Sigmoid colon (tissue), 6 donors: ENCODE measurements at regions not wholly inside any gene's neighbourhood (a gene's known extent, or its start where the extent isn't known, plus 50 kb on each side); places are given as distances from the start of the nearest gene placed in this dataset.

Source experiments
- DNase-seq: peaks from one replicate; pipeline ENCODE4 v3.0.0-alpha.2; 2019
- H3K27ac ChIP-seq, 4 donors: fragments of 200-600 bp; sonication (generic); one replicate each; pipeline ENCODE4 v1.5.1; 2016 to 2019; ENCODE audit warnings: mild to moderate bottlenecking in 1 of 4
- H3K27me3 ChIP-seq, 3 donors: fragments of 200-600 bp; sonication (generic); one replicate each; pipeline ENCODE4 v1.5.1; 2019; ENCODE audit warnings: mild to moderate bottlenecking in 1 of 3
- H3K36me3 ChIP-seq, 4 donors: fragments of 200-600 bp; sonication (generic); one replicate each; pipeline ENCODE4 v1.5.1; 2016 to 2019
- H3K4me1 ChIP-seq, 4 donors: fragments of 200-600 bp; sonication (generic); one replicate each; pipeline ENCODE4 v1.5.1; 2017 to 2019
- H3K4me3 ChIP-seq, 4 donors: fragments of 200-600 bp; sonication (generic); one replicate each; pipeline ENCODE4 v1.5.1; 2017 to 2019; ENCODE audit warnings: mild to moderate bottlenecking in 2 of 4, moderate library complexity in 1 of 4
- H3K9me3 ChIP-seq, 4 donors: fragments of 200-600 bp in 3 of 4; sonication (generic) in 3 of 4; one replicate each; pipeline versions ENCODE4 v1.5.1 to v1.6.1; 2013 to 2019
- CTCF ChIP-seq, 4 experiments: fragments of 450-650 bp in 3 of 4; fragments of 200-600 bp in 1 of 4; IDR thresholded peaks; one replicate each; pipeline ENCODE4 v1.5.1; 2016 to 2019; ENCODE audit warnings: antibody characterized with exemption in 4 of 4, mild to moderate bottlenecking in 3 of 4, moderate library complexity in 2 of 4
- EP300 ChIP-seq, 4 donors: sonication (generic); formaldehyde crosslinking; IDR thresholded peaks; one replicate each; pipeline ENCODE4 v1.6.1; 2017; ENCODE audit warnings: antibody characterized with exemption in 4 of 4
- POLR2A ChIP-seq, 2 donors: fragments of 450-650 bp; IDR thresholded peaks; one replicate each; pipeline ENCODE4 v1.6.1; 2016; ENCODE audit warnings: antibody characterized with exemption in 2 of 2, mild to moderate bottlenecking in 2 of 2, moderate library complexity in 2 of 2
- POLR2AphosphoS5 ChIP-seq, 4 donors: sonication (generic); formaldehyde crosslinking; IDR thresholded peaks; one replicate each; pipeline ENCODE4 v1.6.1; 2017; ENCODE audit warnings: antibody characterized with exemption in 4 of 4
- WGBS, 2 donors: extraction: QIAGEN DNeasy Blood & Tissue Kit; methylation state at CpG; one replicate each; pipeline ENCODE4 v1.1.7; 2013; 5-methylcytosine and 5-hydroxymethylcytosine counted together
- intact Hi-C: fragments of 100-400 bp; cut with DNase I; formaldehyde crosslinking; loops from one replicate; pipeline ENCODE4 v1.15.1; 2023
- donor health status: healthy with polysubstance abuse.
- donor health status: healthy.

GRCh38 chr20:12773936-12774335 is 234.8 kb upstream of the SPTLC3 start:
- WGBS, 2 donors: 88 to 92% methylated on average over 2 of the region's 2 CpGs

GRCh38 chr20:12775041-12775440 is 233.7 kb upstream of the SPTLC3 start:
- Histone ChIP-seq H3K27me3 (no peaks in the 10 kb centered on the region), H3K4me1 (no peaks in the 10 kb centered on the region), H3K9me3 (no peaks in the 10 kb centered on the region), H3K36me3 (no peaks in the 10 kb centered on the region), H3K4me3 (no peak overlapping the region), H3K27ac (no peak overlapping the region)
- DNase-seq: no peak
- intact Hi-C loops: no loop called here
- WGBS, 2 donors: 73 to 83% methylated on average over 5 of the region's 5 CpGs
- no peak for TF ChIP-seq EP300 (IDR thresholded peaks at IDR 0.05)
- no peak for TF ChIP-seq POLR2A (IDR thresholded peaks at IDR 0.05)
- no peak for TF ChIP-seq POLR2AphosphoS5 (IDR thresholded peaks at IDR 0.05)
- TF ChIP-seq CTCF (IDR thresholded peaks at IDR 0.05): no peak

More at GRCh38 chr20:12773936-12774335, 234.8 kb upstream of the SPTLC3 start:
- no peaks in the 10 kb centered on the region for H3K36me3 ChIP-seq
- H3K4me1 ChIP-seq: no peaks in the 10 kb centered on the region
- no peaks in the 10 kb centered on the region for H3K9me3 ChIP-seq
- no peak overlapping the region for H3K27ac ChIP-seq
- TF ChIP-seq CTCF (IDR thresholded peaks at IDR 0.05) (no peak), POLR2AphosphoS5 (IDR thresholded peaks at IDR 0.05) (no peak), POLR2A (IDR thresholded peaks at IDR 0.05) (no peak), EP300 (IDR thresholded peaks at IDR 0.05) (no peak)
- H3K4me3 ChIP-seq: no peak overlapping the region
- no peaks in the 10 kb centered on the region for H3K27me3 ChIP-seq
- no peak for DNase-seq
- intact Hi-C loops: no loop called here

- Histone ChIP-seq H3K36me3 (no peaks in the 10 kb centered on the region), H3K27me3 (no peaks in the 10 kb centered on the region), H3K4me3 (no peak overlapping the region), H3K4me1 (no peaks in the 10 kb centered on the region), H3K9me3 (no peaks in the 10 kb centered on the region), H3K27ac (no peak overlapping the region)
- WGBS, 2 donors: 93% methylated on average over 5 of the region's 5 CpGs
- TF ChIP-seq EP300 (IDR thresholded peaks at IDR 0.05) (no peak), POLR2AphosphoS5 (IDR thresholded peaks at IDR 0.05) (no peak), CTCF (IDR thresholded peaks at IDR 0.05) (no peak), POLR2A (IDR thresholded peaks at IDR 0.05) (no peak)
- intact Hi-C loops: no loop called here
- no peak for DNase-seq
Measured at GRCh38 chr20:12777016-12777415, 231.8 kb upstream of the SPTLC3 start.

- DNase-seq: no peak
- 58 to 67% methylated on average over 5 of the region's 5 CpGs for WGBS, 2 donors
- no peaks in the 10 kb centered on the region for H3K9me3 ChIP-seq
- no peak overlapping the region for H3K4me3 ChIP-seq
- H3K27me3 ChIP-seq: no peaks in the 10 kb centered on the region
- no peaks in the 10 kb centered on the region for H3K36me3 ChIP-seq
- no peaks in the 10 kb centered on the region for H3K4me1 ChIP-seq
- intact Hi-C loops: no loop called here
- no peak overlapping the region for H3K27ac ChIP-seq
- no peak for TF ChIP-seq POLR2AphosphoS5 (IDR thresholded peaks at IDR 0.05)
- no peak for TF ChIP-seq CTCF (IDR thresholded peaks at IDR 0.05)
- no peak for TF ChIP-seq POLR2A (IDR thresholded peaks at IDR 0.05)
- no peak for TF ChIP-seq EP300 (IDR thresholded peaks at IDR 0.05)
Measured at GRCh38 chr20:12786276-12786675, 222.5 kb upstream of the SPTLC3 start.

- Histone ChIP-seq H3K27ac (no peak overlapping the region), H3K9me3 (no peaks in the 10 kb centered on the region), H3K27me3 (no peaks in the 10 kb centered on the region), H3K36me3 (no peaks in the 10 kb centered on the region), H3K4me1 (no peaks in the 10 kb centered on the region), H3K4me3 (no peak overlapping the region)
- DNase-seq: no peak
- TF ChIP-seq CTCF (IDR thresholded peaks at IDR 0.05) (no peak), EP300 (IDR thresholded peaks at IDR 0.05) (no peak), POLR2AphosphoS5 (IDR thresholded peaks at IDR 0.05) (peak in 1 of 4 donors; percentile 26)
- intact Hi-C loops: no loop called here
- WGBS, 2 donors: 84 to 88% methylated on average over 8 of the region's 8 CpGs
Measured at GRCh38 chr20:12788632-12789299, 220.0 kb upstream of the SPTLC3 start.
